ENCODE measurements at regions not wholly inside any gene's neighbourhood (a gene's known extent, or its start where the extent isn't known, plus 50 kb on each side); places are given as distances from the start of the nearest gene placed in this dataset.

DNA sequence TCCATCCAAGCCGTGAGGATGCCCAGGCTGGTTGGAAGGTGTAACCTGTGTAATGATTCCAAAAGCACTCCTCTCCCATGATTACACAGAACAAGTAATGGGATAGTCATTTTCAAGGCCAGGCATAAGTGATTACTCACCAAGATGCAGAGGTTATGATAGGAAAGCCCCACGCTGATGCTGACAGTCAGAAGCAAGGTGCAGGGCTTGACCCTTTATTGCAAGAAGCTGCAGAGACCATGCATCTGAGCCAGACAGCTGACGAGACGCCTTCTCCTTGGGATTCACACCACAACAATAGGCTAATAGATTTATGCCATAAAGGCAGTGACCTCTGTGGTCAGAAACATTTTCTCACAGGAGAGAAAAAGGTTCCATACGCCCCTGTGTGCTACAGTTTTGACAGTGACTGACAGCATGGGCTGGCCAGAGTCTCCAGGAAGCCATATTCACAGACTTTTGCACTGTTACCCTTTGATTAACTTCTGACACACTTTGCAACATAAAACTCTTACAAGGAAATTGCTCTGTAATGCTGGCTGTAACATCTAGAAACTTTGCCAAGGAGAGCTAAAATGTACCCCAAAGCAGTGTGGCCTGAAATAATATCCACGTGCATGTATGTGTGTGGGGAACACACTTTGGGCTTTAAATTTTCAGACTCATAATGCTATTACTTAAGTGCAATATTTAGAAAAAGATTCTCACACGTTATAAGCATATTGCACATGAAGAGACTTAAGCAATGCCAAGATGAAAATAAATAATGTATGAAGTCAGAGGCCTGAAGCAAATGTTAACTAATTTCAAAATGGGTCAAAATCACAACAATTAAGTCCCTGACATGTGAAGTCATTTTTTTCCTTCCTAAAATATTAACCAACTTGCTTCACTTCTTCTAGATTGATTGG lies 1079.0 kb upstream of the TENM4 start:
- DNase-seq (ENCODE audit: low read depth), result no peak

DNA sequence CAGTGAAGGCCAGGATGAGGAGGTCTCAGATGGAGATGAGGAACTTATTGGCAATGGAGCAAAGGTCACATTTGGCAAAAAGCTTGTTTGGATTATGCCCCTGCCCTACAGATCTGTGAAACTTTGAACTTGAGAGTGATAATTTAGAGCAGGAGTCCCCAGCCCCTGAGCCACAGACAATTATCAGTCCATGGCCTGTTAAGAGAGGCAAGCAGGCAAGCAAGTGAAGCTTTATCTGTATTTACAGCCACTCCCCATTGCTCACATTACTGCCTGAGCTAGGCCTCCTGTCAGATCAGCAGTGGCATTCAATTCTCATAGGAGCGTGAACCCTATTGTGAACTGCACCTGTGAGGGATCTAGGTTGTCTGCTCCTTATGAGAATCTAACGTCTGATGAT lies 1076.9 kb upstream of the TENM4 start:
- DNase-seq (ENCODE audit: low read depth), result no peak

DNA sequence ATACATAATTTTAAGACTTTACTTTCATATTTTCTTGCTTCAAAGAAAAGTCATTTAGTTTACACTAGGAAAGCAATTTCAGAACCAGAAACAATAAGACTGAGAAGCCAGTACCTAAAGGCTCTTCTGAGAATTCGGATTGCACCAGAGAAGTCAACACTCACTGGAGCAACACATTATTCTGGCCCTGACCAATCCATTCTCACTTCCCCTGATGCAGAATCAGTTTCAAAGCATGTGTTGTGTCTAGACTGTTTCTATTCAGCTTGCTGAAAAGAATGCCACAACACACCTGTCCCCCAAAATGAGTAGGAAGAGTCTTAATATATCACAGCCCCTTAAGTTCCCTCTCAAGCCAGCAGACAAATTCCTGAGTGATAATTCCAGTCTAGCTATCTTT lies 1074.3 kb upstream of the TENM4 start:
- DNase-seq (ENCODE audit: low read depth), result no peak

DNA sequence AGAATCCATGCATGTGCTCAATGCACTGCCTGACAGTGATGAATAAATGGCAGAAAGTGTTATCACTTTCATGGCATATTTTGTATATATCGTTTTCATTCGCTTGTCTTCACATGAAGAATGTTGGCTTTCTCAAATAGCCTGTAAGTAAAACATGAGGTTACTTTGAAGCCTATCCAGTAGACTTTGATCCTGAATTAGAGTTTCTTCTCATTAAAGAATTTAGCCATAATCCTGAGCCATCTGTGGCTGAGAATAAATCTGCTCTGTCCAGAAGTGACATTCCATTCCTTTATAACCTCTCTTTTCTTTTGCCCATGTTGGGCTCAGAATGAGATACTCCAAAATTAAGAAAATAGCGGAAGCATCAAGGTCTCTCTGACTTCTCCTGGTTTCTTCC lies 1071.7 kb upstream of the TENM4 start:
- no peak for DNase-seq (ENCODE audit: low read depth)

DNA sequence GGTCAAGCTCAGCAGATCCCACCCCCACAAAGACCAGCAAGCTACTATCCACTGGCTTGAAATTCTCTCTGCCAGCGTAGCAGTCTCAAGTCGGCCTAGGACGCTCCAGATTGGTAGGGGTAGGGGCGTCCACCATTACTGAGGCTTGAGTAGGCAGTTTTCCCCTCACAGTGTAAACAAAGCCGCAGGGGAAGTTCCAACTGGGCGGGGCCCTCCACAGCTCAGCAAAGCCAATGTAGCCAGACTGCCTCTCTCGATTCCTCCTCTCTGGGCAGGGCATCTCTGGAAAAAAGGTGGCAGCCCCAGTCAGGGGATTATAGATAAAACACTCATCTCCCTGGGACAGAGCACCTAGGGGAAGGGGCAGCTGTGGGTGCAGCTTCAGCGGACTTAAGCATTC lies 1064.9 kb upstream of the TENM4 start:
- no peak for DNase-seq (ENCODE audit: low read depth)

DNA sequence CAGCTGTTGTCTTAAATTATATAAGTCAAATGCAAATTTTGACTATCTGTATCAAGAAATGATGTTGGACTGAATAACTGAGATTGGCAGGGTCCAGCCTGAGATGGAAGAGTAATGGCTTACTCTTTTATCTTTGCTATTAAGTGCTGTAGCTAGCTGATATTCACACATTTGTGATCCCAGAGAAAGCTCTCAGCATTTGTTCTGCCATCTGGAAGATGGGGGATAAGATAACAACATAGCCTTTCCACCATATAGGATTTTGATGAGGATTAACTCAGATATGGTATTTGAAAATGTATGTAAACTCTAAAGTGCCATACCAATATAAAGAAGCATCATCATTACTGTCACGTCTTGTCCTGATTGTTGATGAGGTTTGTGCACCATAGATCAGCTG lies 1063.2 kb upstream of the TENM4 start:
- no peak for DNase-seq (ENCODE audit: low read depth)

DNA sequence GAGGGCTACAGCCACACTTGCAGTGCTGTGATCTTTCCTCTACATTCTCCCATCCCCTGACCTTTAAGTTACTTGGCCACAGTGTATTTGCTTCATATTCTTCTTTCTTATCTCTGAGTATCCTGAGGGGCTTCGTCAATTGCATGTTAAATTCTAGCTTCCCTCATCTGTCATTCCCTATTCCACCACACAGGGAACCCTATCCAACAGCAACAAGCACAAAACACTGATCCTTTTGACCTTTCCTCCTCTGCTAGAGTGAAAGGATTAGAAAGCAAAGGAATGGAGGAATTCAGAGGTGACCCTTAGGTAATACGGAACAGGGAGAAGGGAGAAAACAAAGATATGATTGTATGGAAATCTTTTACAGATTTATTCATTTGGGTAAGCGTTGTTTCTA lies 1061.7 kb upstream of the TENM4 start:
- no peak for DNase-seq (ENCODE audit: low read depth)

DNA sequence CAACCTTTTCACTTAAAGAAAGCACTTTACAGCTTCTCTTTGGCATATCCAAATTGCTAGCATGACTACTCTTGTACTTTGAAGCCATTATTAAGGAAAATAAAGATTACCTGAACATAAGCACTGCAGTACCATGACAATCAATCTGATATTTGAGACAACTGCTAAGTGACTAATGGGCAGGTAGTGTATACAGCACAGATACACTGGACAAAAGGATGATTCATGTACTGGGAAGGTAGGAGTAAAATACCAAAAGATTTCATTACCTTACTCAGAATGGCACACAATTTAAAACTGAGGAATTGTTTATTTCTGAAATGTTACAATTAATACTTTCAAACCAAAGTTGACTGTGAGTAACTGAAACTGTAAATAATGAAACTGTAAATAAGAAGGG lies 1054.3 kb upstream of the TENM4 start:
- no peak for DNase-seq (ENCODE audit: low read depth)

DNA sequence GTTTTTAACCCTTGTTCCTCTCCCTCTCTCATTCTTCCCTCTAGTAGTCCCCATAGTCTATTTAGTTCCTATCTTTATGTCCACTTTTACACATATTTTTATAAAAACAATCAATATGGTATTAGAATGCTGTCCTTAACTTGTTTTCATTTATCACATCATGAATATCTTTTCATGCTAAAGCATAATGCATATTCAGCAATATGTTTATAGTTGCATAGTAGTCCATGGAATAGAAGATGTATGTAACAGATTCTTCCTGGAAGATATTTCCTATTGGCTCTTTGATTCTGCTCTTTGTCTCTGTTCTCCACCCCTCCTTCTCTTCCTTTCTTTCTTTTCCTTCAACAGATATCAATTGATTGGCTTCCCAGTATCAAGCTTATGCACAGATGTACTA lies 1047.1 kb upstream of the TENM4 start:
- DNase-seq (ENCODE audit: low read depth), result no peak

DNA sequence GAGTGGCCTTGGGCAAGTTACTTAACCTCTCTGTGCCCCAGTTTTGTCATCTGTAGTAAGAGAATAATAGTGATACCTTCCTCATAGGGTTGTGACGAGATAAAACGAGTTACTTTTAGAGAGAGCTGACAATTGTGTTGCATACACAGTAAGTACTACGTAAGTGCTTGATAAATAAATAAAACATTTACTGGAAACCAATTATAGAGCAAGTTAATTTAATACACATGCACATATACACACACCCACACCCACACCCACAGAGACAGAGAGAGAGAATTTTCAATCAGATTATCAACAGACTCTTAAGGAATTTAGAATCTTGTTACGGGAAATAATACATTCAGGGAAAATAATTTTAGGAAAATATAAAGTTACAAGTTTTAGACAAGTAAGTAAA lies 1045.8 kb upstream of the TENM4 start:
- no peak for DNase-seq (ENCODE audit: low read depth)

DNA sequence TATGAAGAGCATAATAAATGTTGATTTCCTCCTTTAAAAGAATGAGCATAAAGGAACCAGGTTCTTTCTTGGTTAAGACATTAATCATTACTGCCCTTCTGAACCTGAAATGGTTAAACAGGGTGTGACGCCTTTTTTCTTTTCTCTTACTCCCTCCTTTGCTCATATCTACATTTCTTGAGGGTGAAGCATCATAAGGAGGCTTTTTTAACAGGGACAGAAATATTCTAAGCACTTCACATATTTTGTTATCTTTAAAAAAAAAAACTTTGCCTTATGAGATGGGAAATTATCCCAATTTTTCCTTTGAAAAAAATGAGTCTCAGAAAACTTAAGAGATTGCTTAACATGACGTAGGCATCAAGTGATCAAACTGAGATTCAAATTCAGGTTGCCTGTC lies 1036.3 kb upstream of the TENM4 start:
- DNase-seq (ENCODE audit: low read depth), result no peak

DNA sequence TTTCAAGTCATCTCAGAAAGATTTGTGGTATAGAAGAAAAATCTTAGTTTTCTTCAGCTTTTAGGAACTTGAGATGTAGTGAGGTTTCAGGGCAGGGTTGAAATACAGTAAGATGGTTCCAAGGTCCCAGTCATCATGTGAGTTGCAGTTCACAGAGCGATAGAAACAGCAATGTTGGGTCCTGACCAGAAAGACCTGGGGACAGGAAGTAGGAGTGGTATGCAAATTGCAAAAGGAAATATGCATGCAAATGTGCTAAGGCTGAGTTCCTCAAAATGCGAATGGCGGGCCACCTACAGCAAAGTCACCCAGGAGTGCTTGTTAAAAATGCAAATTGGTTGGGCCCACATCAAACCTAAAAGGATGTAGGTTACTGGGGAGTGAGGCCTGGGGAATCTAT lies 1032.7 kb upstream of the TENM4 start:
- DNase-seq (ENCODE audit: low read depth), result no peak

DNA sequence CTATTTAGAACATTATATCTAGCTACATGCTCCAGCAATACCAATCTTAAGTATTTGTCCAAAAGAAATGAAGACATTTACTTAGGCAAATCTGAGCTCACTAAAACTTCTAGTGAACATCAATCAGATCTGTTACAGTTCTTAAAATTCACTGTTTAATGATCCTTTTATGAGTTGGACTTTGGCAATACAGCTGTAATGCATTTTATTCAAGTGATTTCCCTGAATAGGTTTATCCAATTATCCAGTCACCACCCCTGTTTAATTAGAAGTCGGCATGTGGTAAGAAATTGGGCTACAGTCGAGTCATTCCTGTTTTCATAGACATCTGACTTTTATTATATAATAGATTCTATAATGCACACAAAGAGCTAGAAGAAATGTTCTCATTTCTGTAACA lies 1029.0 kb upstream of the TENM4 start:
- no peak for DNase-seq (ENCODE audit: low read depth)

DNA sequence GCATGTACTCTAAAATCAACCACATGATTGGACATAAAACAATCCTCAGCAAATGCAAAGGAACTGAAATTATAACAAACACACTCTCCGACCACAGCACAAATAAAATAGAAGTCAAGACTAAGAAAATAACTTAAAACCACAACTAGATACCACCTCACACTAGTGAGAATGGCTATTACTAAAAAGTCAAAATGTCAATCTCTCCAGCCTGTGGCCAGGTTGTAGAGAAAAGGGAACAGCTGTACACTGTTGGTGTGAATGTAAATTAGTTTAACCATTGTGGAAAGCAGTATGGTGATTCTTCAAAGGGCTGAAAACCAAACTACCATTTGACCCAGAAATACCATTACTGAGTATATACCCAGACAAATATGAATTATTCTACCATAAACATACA lies 1025.7 kb upstream of the TENM4 start:
- no peak for DNase-seq (ENCODE audit: low read depth)

DNA sequence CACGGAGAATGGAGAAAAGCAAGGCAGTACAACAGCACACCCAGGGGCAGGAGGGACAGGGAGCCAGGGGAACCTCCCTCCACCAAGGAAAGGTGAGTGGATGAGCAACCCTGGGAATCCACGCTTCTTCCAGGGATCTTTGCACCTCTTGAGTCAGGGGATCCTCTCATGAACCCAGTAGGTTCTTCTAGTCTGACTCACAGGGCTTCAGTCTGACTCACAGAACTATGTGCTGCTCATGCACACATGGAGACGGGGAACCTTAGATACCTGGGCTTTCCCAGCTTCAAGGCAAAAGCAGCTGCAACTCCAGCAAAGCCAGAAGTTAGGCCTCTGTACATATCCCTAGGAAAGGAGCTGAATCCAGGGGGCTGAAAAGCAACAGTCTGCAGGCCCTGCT lies 1021.4 kb upstream of the TENM4 start:
- no peak for DNase-seq (ENCODE audit: low read depth)

DNA sequence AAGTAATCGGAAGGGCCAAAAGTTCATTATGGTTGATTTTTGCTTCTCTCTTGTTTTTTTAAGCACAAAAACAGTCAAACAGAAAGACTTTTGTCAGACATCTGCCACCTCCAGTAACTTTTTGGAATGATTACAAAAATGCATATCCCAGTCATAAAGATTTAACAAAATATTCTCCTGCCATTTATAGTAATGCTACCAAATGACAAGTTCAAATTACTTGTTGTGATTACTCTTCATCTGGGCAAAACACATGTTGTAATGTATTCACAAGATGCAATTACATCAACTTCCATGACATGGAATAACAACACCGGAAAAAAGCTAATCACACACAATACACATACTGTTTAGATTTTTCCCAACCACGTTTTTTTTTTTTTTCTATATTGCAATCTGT lies 1017.5 kb upstream of the TENM4 start:
- no peak for DNase-seq (ENCODE audit: low read depth)

DNA sequence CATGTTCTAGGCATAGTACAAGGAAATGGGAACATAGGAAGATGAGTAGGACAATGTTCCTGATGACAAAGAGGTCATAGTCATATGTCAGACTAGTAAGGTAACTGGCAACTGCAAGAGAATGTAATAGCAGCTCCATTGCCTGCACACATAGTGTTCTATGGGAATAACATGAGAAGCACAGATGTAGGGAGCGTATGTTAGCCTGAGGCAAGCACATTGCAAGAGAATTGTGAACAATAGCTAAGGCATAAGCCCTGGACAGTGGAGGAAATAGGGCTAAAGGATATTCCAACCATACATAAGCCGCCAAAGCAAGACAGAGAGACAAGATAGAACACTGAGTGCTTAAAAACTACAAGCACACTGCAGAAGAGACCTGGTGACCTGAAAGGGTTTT lies 1017.0 kb upstream of the TENM4 start:
- DNase-seq (ENCODE audit: low read depth), result no peak

DNA sequence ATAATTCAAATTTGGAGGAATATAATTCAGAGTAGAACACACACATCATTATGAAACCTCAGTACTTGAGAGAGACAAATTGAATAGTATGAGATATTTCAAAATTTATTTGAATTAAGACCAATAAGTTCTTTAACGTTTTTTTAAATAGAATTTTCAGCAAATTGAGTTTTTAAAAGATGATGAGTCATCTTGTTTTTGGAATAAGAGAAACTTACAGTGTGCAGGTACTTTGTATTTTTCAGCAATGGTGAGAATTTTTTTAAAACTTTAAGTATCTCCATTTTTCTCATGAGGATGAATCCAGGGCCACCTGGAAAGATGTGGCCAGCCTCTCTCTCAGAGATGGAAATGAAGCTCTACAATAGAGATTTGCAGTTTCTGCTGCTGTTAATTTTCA lies 1015.0 kb upstream of the TENM4 start:
- no peak for DNase-seq (ENCODE audit: low read depth)

DNA sequence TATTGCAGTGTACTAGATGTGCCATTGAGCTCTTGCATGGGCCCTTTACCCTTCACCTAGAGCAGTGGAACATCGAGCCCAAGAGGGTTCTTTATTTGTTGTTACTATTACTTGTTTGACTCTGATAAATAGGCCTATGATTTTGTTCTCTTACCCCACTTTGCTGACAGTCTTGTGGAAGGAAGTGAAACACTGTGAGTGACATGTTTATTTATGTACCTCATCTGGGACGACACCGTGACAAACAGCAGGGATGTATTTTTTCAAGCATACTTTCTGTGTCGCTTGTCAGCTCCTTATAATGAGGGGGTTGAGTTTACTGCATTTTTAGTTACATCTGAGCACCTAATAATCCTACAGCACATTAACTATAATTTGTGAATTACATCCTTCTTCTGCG lies 1010.3 kb upstream of the TENM4 start:
- DNase-seq (ENCODE audit: low read depth), result no peak

DNA sequence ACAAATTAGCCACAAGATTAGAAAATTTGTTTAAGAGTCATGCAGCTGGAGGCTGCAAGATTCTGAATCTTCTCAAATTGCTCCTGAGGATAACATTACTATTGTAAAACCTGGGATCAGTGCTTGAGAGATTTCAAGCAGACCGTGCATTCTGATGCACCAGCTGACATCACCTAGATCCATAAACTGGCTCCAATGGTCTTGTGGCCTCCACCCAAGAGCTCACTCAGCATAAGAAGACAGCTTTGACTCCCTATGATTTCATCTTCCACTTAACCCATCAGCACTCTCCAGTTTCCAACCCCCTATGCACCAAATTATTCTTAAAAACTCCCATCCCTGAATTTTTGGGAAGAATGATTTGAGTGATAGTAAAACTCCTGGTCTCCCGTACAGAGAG lies 1007.9 kb upstream of the TENM4 start:
- no peak for DNase-seq (ENCODE audit: low read depth)

DNA sequence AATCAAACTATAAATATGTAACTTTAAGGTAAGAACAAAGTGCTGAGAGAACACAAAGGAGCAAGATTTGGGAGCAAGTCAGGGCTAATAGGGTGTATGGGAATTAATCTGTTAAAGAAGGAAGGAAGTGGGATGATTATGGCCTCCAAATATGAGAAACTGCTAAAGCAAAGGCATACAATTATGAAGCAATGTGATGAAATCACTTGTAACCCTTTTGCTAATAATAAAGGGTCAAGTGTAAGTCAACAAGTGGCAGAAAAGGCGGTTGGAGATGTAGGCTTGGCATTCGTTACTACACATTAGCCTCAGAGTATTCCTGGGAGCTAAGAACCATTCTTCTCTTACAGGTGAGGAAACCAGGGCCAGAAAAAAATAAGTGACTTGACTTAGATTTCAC lies 1002.3 kb upstream of the TENM4 start:
- no peak for DNase-seq (ENCODE audit: low read depth)

DNA sequence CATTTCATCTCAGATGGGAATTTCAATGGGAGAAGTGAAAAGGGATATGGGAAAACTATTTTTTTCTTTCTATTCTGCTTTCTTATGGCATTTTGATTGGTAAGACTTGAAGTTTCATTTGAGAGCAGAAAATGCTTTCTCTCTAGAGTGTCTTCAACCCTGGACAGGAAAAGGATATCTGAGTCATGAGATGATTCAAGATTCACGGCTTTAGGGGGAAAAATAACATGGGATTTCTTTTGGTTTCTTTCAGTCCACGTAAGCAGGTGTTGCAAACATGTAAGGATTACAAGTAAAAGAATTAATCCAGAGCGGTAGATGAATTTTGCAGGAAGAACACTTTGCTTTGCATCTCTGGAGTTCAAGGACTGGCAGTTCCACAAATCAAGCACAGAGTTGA lies 1001.0 kb upstream of the TENM4 start:
- DNase-seq (ENCODE audit: low read depth), result no peak

DNA sequence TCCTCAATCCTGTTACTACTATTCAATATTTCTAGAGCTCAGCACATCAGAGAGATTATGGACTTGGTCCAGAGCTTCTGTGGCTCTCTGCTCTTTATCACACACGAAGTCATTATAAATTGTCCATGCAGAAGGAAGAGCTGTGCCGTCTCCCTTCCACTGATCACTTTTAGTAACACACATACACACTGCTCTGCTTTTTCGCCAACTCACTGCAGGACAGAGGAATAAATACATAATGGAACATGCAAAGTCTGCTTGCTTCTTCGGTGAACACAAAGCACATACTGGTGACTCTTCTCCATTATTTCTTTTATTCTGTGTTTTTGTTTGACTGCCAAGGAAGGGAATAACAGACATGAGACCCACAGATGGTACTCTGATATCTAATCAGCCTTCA lies 1000.0 kb upstream of the TENM4 start:
- DNase-seq (ENCODE audit: low read depth), result no peak

DNA sequence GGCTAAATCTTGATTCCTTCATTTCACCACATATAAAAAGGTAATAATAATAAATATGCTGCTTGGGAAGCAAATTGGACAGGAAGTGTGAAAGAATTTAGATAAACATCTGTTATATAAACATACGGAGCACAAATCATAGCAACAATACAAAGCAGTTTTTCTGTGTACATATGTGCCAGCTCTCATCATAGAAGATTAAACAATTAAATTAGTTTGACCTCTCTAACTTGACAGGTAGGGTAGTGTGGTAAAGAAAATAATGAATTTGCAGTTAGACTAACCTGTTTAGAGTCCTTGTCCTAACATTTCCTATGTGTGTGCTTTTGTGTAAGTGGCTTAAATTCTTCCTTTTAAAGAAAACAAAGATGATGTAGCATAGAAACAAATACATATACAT lies 995.7 kb upstream of the TENM4 start:
- no peak for DNase-seq (ENCODE audit: low read depth)
